ENCODE measurements at regions not wholly inside any gene's neighbourhood (a gene's known extent, or its start where the extent isn't known, plus 50 kb on each side); places are given as distances from the start of the nearest gene placed in this dataset.

GRCh38 chr22:34736081-34736480, 329.9 kb upstream of the ISX start:
- no peaks in the 10 kb centered on the region for H3K4me1 ChIP-seq
- no peaks in the 10 kb centered on the region for H3K27me3 ChIP-seq
- H3K9me3 ChIP-seq = no peaks in the 10 kb centered on the region
- no peak for TF ChIP-seq CTCF (IDR thresholded peaks at IDR 0.05)
- H3K4me3 ChIP-seq = no peak overlapping the region
- intact Hi-C loops (cut with DNase I; ENCODE audit: low total_unique reads) = no loop called here
- no peaks in the 10 kb centered on the region for H3K36me3 ChIP-seq
- DNase-seq = no peak
- H3K27ac ChIP-seq = no peak overlapping the region

GRCh38 chr22:34738661-34739400, 327.1 kb upstream of the ISX start:
- Histone ChIP-seq H3K4me3 (no peak overlapping the region), H3K36me3 (no peaks in the 10 kb centered on the region), H3K4me1 (no peaks in the 10 kb centered on the region), H3K9me3 (no peaks in the 10 kb centered on the region), H3K27me3 (no peaks in the 10 kb centered on the region), H3K27ac (no peak overlapping the region)
- no peak for TF ChIP-seq CTCF (IDR thresholded peaks at IDR 0.05)
- intact Hi-C loops (cut with DNase I; ENCODE audit: low total_unique reads) = no loop called here
- DNase-seq = no peak

GRCh38 chr22:34743110-34743751, 322.7 kb upstream of the ISX start:
- H3K27me3 ChIP-seq = no peaks in the 10 kb centered on the region
- no peak for DNase-seq
- H3K9me3 ChIP-seq = no peaks in the 10 kb centered on the region
- intact Hi-C loops (cut with DNase I; ENCODE audit: low total_unique reads) = no loop called here
- TF ChIP-seq CTCF (IDR thresholded peaks at IDR 0.05) = no peak
- H3K4me1 ChIP-seq = no peaks in the 10 kb centered on the region
- H3K27ac ChIP-seq = no peak overlapping the region
- no peak overlapping the region for H3K4me3 ChIP-seq
- no peaks in the 10 kb centered on the region for H3K36me3 ChIP-seq

GRCh38 chr22:34760276-34761008, 305.5 kb upstream of the ISX start:
- no peaks in the 10 kb centered on the region for H3K36me3 ChIP-seq
- no peak for TF ChIP-seq CTCF (IDR thresholded peaks at IDR 0.05)
- no peaks in the 10 kb centered on the region for H3K9me3 ChIP-seq
- H3K4me3 ChIP-seq = no peak overlapping the region
- H3K27ac ChIP-seq = no peak overlapping the region
- intact Hi-C loops (cut with DNase I; ENCODE audit: low total_unique reads) = no loop called here
- peaks cover 0 to 9% (median 0%) of the 10 kb centered on the region in 4 donors for H3K4me1 ChIP-seq
- DNase-seq = no peak
- H3K27me3 ChIP-seq = no peaks in the 10 kb centered on the region

- no peak for TF ChIP-seq CTCF (IDR thresholded peaks at IDR 0.05)
- no peak for DNase-seq
- no peak overlapping the region for H3K27ac ChIP-seq
- no peak overlapping the region for H3K4me3 ChIP-seq
- intact Hi-C loops (cut with DNase I; ENCODE audit: low total_unique reads) = no loop called here
- H3K36me3 ChIP-seq = no peaks in the 10 kb centered on the region
- no peaks in the 10 kb centered on the region for H3K27me3 ChIP-seq
- no peaks in the 10 kb centered on the region for H3K9me3 ChIP-seq
- peaks cover 0 to 9% (median 0%) of the 10 kb centered on the region in 4 donors for H3K4me1 ChIP-seq
Observed at GRCh38 chr22:34761111-34761510, 304.8 kb upstream of the ISX start.

All from tibial artery (tissue), 4 donors.